HCT116 (cell line): ENCODE measurements at regions not wholly inside any gene's neighbourhood (a gene's known extent, or its start where the extent isn't known, plus 50 kb on each side); places are given as distances from the start of the nearest gene placed in this dataset.

ENCODE experiments used
- ATAC-seq: fragments of 200-7000 bp; cut with Tn5 transposase; 2 replicates; pipeline ENCODE4 v1.9.1; 2020; ENCODE audit warnings: mild to moderate bottlenecking, moderate library complexity
- BruUV-seq: library from RNA; stranded (reverse); fragments of 400-500 nt; replicated peaks from 2 replicates; lab custom pipeline; 2021; lab: Mats Ljungman, UMichigan
- CTCF ChIA-PET: fragments of 300-600 bp; sonication (Branson Sonifier 250); formaldehyde crosslinking; loops from one replicate; lab custom pipeline; 2021; ENCODE audit warnings: antibody characterized with exemption; lab: Charles Lee
- POLR2A ChIA-PET: fragments of 300-600, 350-600 bp; sonication (Branson Sonifier 250); formaldehyde crosslinking; loops from one replicate; lab custom pipeline; 2021; ENCODE audit warnings: antibody characterized with exemption; lab: Charles Lee
- RAD21 ChIA-PET, 2 experiments: fragments of 300-600 bp; sonication (Branson Sonifier 250); formaldehyde crosslinking; loops; one replicate each; lab custom pipeline; 2023; ENCODE audit warnings: low total read pairs in 2 of 2; ENCODE audit not compliant: uncharacterized antibody in 2 of 2, unreplicated experiment in 2 of 2, low non-redundant PET in 1 of 2; lab: Charles Lee
- DNase-seq: peaks from one replicate; pipeline ENCODE4 v3.0.0-alpha.2; 2010; ENCODE audit warnings: low read depth, low spot score
- H2AFZ ChIP-seq: fragments of 200-600 bp; shearing (Covaris generic), sonication (generic); 2 replicates; pipeline ENCODE4 v1.6.1; 2017; ENCODE audit warnings: low read depth, mixed run types, mixed read lengths, antibody characterized with exemption, low read length; ENCODE audit not compliant: poor library complexity, severe bottlenecking
- H3K27ac ChIP-seq: 2 replicates; pipeline ENCODE4 v1.5.1; 2012; ENCODE audit warnings: low read depth, low read length
- H3K27me3 ChIP-seq: fragments of 200-600 bp; sonication (generic); 2 replicates; pipeline ENCODE4 v1.6.1; 2016; ENCODE audit warnings: mixed run types, low read length, mixed read lengths; ENCODE audit not compliant: insufficient read depth
- H3K36me3 ChIP-seq, 2 experiments: fragments of 200-500 bp in 1 of 2; fragments of 200-600 bp in 1 of 2; sonication (Bioruptor generic) in 1 of 2; sonication (generic) in 1 of 2; 2 replicates each; pipeline versions ENCODE4 v1.5.1 to v1.6.1; 2014 to 2016; ENCODE audit warnings: low read length in 2 of 2, inconsistent platforms in 1 of 2, mixed read lengths in 1 of 2, mixed run types in 1 of 2; ENCODE audit not compliant: insufficient read depth in 2 of 2, control insufficient read depth in 1 of 2
- H3K4me1 ChIP-seq, 2 experiments: fragments of 200-600 bp in 1 of 2; sonication (generic) in 1 of 2; 2 replicates each; pipeline versions ENCODE4 v1.5.1 to v1.6.1; 2012 to 2017; ENCODE audit warnings: low read length in 2 of 2, inconsistent platforms in 1 of 2, mild to moderate bottlenecking in 1 of 2, mixed read lengths in 1 of 2, mixed run types in 1 of 2, moderate library complexity in 1 of 2; ENCODE audit not compliant: insufficient read depth in 2 of 2, control insufficient read depth in 1 of 2
- H3K4me2 ChIP-seq: fragments of 200-600 bp; sonication (generic); 2 replicates; pipeline ENCODE4 v1.6.1; 2017; ENCODE audit warnings: mixed run types, low read length, mixed read lengths
- H3K4me3 ChIP-seq, 2 experiments: fragments of 200-600 bp in 1 of 2; sonication (generic) in 1 of 2; replicated peaks in 1 of 2; 2 replicates each; pipeline ENCODE4 v1.5.1; 2011 to 2016; ENCODE audit warnings: low read length in 2 of 2, control low read depth in 1 of 2, low read depth in 1 of 2, mild to moderate bottlenecking in 1 of 2, mixed read lengths in 1 of 2, mixed run types in 1 of 2
- H3K79me2 ChIP-seq: fragments of 200-600 bp; sonication (generic); 2 replicates; pipeline ENCODE4 v1.6.1; 2017; ENCODE audit warnings: mild to moderate bottlenecking, mixed run types, low read length, moderate library complexity, mixed read lengths; ENCODE audit not compliant: insufficient read depth
- H3K9ac ChIP-seq: fragments of 200-600 bp; sonication (generic); 2 replicates; pipeline ENCODE4 v1.6.1; 2016; ENCODE audit warnings: low read length, mixed read lengths
- H3K9me2 ChIP-seq: fragments of 200-600 bp; sonication (generic), shearing (Covaris generic); 2 replicates; pipeline ENCODE4 v1.6.1; 2017; ENCODE audit warnings: mixed run types, mild to moderate bottlenecking, moderate library complexity; ENCODE audit not compliant: insufficient read depth
- H3K9me3 ChIP-seq, 2 experiments: fragments of 200-500 bp in 1 of 2; fragments of 200-600 bp in 1 of 2; sonication (Bioruptor generic) in 1 of 2; sonication (generic) in 1 of 2; 2 replicates each; pipeline ENCODE4 v1.6.1; 2014 to 2017; ENCODE audit warnings: low read length in 2 of 2, mixed read lengths in 2 of 2, inconsistent platforms in 1 of 2, low read depth in 1 of 2, mild to moderate bottlenecking in 1 of 2, mixed run types in 1 of 2, moderate library complexity in 1 of 2; ENCODE audit not compliant: control insufficient read depth in 1 of 2, insufficient read depth in 1 of 2
- H4K20me1 ChIP-seq: fragments of 200-600 bp; sonication (generic), shearing (Covaris generic); 2 replicates; pipeline ENCODE4 v1.6.1; 2017; ENCODE audit warnings: mixed run types, mild to moderate bottlenecking, moderate library complexity; ENCODE audit not compliant: insufficient read depth
- ATF3 ChIP-seq: IDR thresholded peaks from 2 replicates; pipeline ENCODE4 v1.6.1; 2012
- CBX3 ChIP-seq: IDR thresholded peaks from 2 replicates; pipeline ENCODE4 v1.6.1; 2012; ENCODE audit warnings: low read depth
- CEBPB ChIP-seq: IDR thresholded peaks from 2 replicates; pipeline ENCODE4 v1.6.1; 2012; ENCODE audit warnings: low read depth
- CTCF ChIP-seq, 3 experiments: fragments of 200-600 bp in 1 of 3; sonication (generic) in 1 of 3; IDR thresholded peaks in 2 of 3; conservative IDR thresholded peaks in 1 of 3; 2 replicates each; pipeline ENCODE4 v1.5.1; 2012 to 2017; ENCODE audit warnings: low read depth in 2 of 3, low read length in 2 of 3, antibody characterized with exemption in 1 of 3, borderline replicate concordance in 1 of 3, control low read depth in 1 of 3, mild to moderate bottlenecking in 1 of 3, mixed read lengths in 1 of 3, mixed run types in 1 of 3, moderate library complexity in 1 of 3; ENCODE audit not compliant: insufficient read depth in 1 of 3
- JUND ChIP-seq: IDR thresholded peaks from 2 replicates; pipeline ENCODE4 v1.6.1; 2012
- POLR2A ChIP-seq: IDR thresholded peaks from 2 replicates; pipeline ENCODE4 v1.7.0; 2011; ENCODE audit warnings: borderline replicate concordance; ENCODE audit not compliant: insufficient read depth, insufficient read length; ENCODE audit errors: extremely low read depth
- TCF7L2 ChIP-seq: IDR thresholded peaks from 2 replicates; pipeline ENCODE4 v1.7.0; 2011; ENCODE audit warnings: borderline replicate concordance, inconsistent platforms; ENCODE audit not compliant: insufficient read depth, insufficient read length; ENCODE audit errors: extremely low read depth
- ZNF274 ChIP-seq: fragments of 200-500 bp; sonication (Bioruptor generic); IDR thresholded peaks from 2 replicates; pipeline ENCODE4 v1.6.1; 2014; ENCODE audit warnings: mild to moderate bottlenecking, low read depth, low read length, inconsistent platforms
- intact Hi-C: fragments of 100-400 bp; cut with micrococcal nuclease; formaldehyde crosslinking; loops from 2 replicates; pipeline ENCODE4 v1.10.0; 2022

- intact Hi-C loops = no loop called here
- CTCF ChIA-PET = no interaction called here
- Histone ChIP-seq H3K27ac (no peak overlapping the region), H3K27me3 (no peaks in the 10 kb centered on the region), H3K4me3 (no peak overlapping the region), H3K4me2 (no peak overlapping the region), H2AFZ (no peak overlapping the region), H3K9ac (no peak overlapping the region), H3K9me2 (no peaks in the 10 kb centered on the region), H3K79me2 (no peaks in the 10 kb centered on the region), H3K9me3 (peaks cover 0 to 4% of the 10 kb centered on the region in 2 experiments; a peak in 3 of 4 replicates), H4K20me1 (no peaks in the 10 kb centered on the region), H3K36me3 (no peaks in the 10 kb centered on the region), H3K4me1 (no peaks in the 10 kb centered on the region)
- ATAC-seq (no peak), DNase-seq (no peak)
- POLR2A ChIA-PET = no interaction called here
- RAD21 ChIA-PET = no interaction called here
- no peak for TF ChIP-seq CTCF (IDR thresholded peaks at IDR 0.05 in 2 of 3, conservative IDR thresholded peaks at IDR 0.05 in 1 of 3; ENCODE audit: borderline replicate concordance in 1 of 3, insufficient read depth in 1 of 3, low read depth in 2 of 3, low read length in 2 of 3)
- no peak for TF ChIP-seq CBX3
- TF ChIP-seq TCF7L2 = no peak
- TF ChIP-seq POLR2A = no peak
- no peak for TF ChIP-seq CEBPB
- no peak for TF ChIP-seq ZNF274
- no TSS peak for BruUV-seq
These were observed 856.8 kb downstream of the CDH9 start for GRCh38 chr5:26181582-26181981.

GRCh38 chr5:26148569-26149107 is 889.7 kb downstream of the CDH9 start:
- H3K27ac ChIP-seq = no peak overlapping the region
- H2AFZ ChIP-seq = no peak overlapping the region
- CTCF ChIA-PET = no interaction called here
- no peaks in the 10 kb centered on the region for H3K79me2 ChIP-seq
- H3K9me2 ChIP-seq = no peaks in the 10 kb centered on the region
- H3K4me1 ChIP-seq = no peaks in the 10 kb centered on the region
- no TSS peak for BruUV-seq
- POLR2A ChIA-PET = no interaction called here
- no peaks in the 10 kb centered on the region for H4K20me1 ChIP-seq
- H3K9ac ChIP-seq = no peak overlapping the region
- H3K4me3 ChIP-seq = no peak overlapping the region
- intact Hi-C loops = no loop called here
- no peak for ATAC-seq
- no peak overlapping the region for H3K4me2 ChIP-seq
- no peak for DNase-seq
- H3K27me3 ChIP-seq = no peaks in the 10 kb centered on the region
- peaks cover 0 to 14% of the 10 kb centered on the region in 2 experiments; a peak in 2 of 4 replicates for H3K9me3 ChIP-seq
- RAD21 ChIA-PET = no interaction called here
- H3K36me3 ChIP-seq = no peaks in the 10 kb centered on the region
- TF ChIP-seq TCF7L2 = no peak
- TF ChIP-seq JUND = no peak
- TF ChIP-seq ATF3 = no peak
